ENCODE measurements at regions not wholly inside any gene's neighbourhood (a gene's known extent, or its start where the extent isn't known, plus 50 kb on each side); places are given as distances from the start of the nearest gene placed in this dataset.

GRCh38 chr21:28699186-28699585, 293.5 kb downstream of the LTN1 start:
- TF ChIP-seq CTCF (IDR thresholded peaks at IDR 0.05; ENCODE audit: insufficient read depth, low read length), result no peak

GRCh38 chr21:28696844-28697410, 295.8 kb downstream of the LTN1 start:
- no peak for DNase-seq (ENCODE audit: low read depth)
- TF ChIP-seq CTCF (IDR thresholded peaks at IDR 0.05; ENCODE audit: insufficient read depth, low read length), result no peak
- no peak overlapping the region for H3K4me3 ChIP-seq (ENCODE audit: low read depth, low read length)

More at GRCh38 chr21:28699186-28699585, 293.5 kb downstream of the LTN1 start:
- no peak for DNase-seq (ENCODE audit: low read depth)
- no peak overlapping the region for H3K4me3 ChIP-seq (ENCODE audit: low read depth, low read length)

- no peak overlapping the region for H3K4me3 ChIP-seq (ENCODE audit: low read depth, low read length)
- DNase-seq (ENCODE audit: low read depth), result no peak
- no peak for TF ChIP-seq CTCF (IDR thresholded peaks at IDR 0.05; ENCODE audit: insufficient read depth, low read length)
These were observed 299.2 kb downstream of the LTN1 start for GRCh38 chr21:28693476-28693875.

GRCh38 chr21:28690196-28690595, 302.5 kb downstream of the LTN1 start:
- no peak for TF ChIP-seq CTCF (IDR thresholded peaks at IDR 0.05; ENCODE audit: insufficient read depth, low read length)
- no peak overlapping the region for H3K4me3 ChIP-seq (ENCODE audit: low read depth, low read length)
- DNase-seq (ENCODE audit: low read depth), result no peak

- no peak overlapping the region for H3K4me3 ChIP-seq (ENCODE audit: low read depth, low read length)
- TF ChIP-seq CTCF (IDR thresholded peaks at IDR 0.05; ENCODE audit: insufficient read depth, low read length), result no peak
- no peak for DNase-seq (ENCODE audit: low read depth)
These were observed 304.3 kb downstream of the LTN1 start for GRCh38 chr21:28688381-28688780.

GRCh38 chr21:28687586-28687985, 305.1 kb downstream of the LTN1 start:
- no peak for TF ChIP-seq CTCF (IDR thresholded peaks at IDR 0.05; ENCODE audit: insufficient read depth, low read length)
- no peak for DNase-seq (ENCODE audit: low read depth)
- H3K4me3 ChIP-seq (ENCODE audit: low read depth, low read length), result no peak overlapping the region
